ENCODE measurements at regions not wholly inside any gene's neighbourhood (a gene's known extent, or its start where the extent isn't known, plus 50 kb on each side); places are given as distances from the start of the nearest gene placed in this dataset.

DNA sequence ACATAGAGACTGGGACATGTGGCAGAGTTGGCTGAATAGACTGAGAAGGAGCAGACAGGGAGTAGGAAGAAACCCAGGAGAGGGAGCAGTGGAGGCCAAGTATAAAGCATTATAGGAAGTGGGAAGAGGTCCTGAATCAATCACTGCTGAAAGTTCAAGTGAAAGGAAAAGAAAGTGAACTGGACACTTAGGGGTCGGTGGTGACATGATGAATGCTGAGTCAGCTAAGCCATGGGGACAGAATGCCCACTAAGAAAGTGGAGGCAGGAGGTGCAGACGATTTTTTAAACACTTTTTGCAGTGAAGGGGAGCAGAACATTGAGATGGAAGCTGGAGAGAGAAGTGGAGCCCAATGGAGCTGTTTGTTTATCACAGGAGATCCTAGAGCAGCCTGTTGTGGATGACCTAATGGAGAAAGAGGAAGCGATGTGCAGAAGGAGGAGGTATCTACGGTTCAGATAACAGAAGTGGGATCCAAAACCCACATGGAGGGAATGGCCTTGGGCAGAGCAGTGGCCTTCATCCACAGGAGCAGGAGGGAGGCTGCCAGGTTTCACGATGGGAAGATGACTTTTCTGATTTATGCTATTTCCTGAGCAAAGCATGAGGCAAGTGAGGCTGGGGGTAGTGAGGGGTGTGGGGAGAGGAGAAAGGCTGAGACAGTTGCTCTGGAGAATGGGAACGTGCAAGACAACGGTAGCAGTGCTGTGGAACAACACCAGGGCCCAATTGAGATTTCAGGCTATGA is 208.2 kb downstream of the RPLP1 start:
- TF ChIP-seq CTCF (IDR thresholded peaks at IDR 0.05) (no peak), POLR2A (IDR thresholded peaks at IDR 0.05) (no peak)

All from thyroid gland (tissue), 4 donors.